Middle frontal gyrus (tissue), 1 donor: ENCODE measurements at regions not wholly inside any gene's neighbourhood (a gene's known extent, or its start where the extent isn't known, plus 50 kb on each side); places are given as distances from the start of the nearest gene placed in this dataset.
"Not testable (repeated sequence)": the region's sequence is repeated elsewhere in the genome, so short reads cannot be mapped to it uniquely, and the experiment has no call there.

Source experiments
- DNase-seq: peaks from one replicate; pipeline ENCODE4 v3.0.0-alpha.2; 2015; ENCODE audit warnings: low spot score; ENCODE audit errors: extremely low spot score

DNA sequence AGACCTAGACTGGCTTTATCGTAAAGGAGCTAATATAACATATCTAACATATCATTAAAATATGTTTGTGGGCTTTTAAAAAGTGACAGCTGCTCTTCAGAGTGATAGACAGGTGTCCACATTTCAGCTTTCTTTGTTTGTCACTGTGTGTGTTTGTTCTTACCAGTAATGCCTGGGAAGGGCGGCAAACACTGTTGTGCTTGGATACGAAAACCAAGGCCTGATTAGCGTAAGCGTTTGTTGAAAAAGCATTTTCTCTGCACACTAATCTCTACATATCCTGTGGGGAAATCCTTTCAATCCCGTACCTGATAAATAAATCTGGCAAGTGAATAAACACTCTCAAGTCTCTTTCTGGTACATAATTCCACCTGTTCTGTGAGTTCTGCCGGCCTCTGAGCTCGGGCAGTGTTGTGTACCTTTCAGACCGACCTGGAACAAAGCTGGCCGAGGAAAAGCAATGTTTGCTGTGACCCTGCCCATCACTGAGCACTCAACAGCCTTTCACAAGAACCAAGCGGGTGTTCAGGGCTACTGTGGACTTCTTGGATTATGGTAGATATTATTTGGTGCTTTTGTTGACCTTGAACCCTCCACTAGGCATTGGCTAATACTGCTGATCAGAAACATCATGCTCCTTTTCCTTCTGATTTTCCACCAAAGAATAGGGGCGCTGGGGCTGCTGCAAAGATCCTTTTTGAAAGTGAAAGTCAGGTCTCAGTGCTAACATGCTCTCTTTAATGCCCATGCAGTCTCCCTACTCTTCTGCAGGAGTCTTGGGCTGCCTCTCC lies 100.4 kb downstream of the CD83 start:
- no peak for DNase-seq

DNA sequence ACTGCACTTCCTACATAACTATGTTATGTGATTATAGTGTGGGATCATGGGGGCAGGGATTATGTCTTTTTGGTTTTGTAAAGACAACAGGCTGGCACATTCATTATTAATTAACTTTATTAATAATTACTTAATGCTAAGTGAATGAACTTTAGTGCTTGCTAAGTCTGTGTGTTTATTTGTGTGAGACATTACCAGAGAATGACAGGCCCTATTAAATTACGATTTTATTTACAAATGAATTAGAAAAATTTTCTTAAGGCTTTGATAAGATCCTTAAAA lies 100.9 kb downstream of the CD83 start:
- no peak for DNase-seq

DNA sequence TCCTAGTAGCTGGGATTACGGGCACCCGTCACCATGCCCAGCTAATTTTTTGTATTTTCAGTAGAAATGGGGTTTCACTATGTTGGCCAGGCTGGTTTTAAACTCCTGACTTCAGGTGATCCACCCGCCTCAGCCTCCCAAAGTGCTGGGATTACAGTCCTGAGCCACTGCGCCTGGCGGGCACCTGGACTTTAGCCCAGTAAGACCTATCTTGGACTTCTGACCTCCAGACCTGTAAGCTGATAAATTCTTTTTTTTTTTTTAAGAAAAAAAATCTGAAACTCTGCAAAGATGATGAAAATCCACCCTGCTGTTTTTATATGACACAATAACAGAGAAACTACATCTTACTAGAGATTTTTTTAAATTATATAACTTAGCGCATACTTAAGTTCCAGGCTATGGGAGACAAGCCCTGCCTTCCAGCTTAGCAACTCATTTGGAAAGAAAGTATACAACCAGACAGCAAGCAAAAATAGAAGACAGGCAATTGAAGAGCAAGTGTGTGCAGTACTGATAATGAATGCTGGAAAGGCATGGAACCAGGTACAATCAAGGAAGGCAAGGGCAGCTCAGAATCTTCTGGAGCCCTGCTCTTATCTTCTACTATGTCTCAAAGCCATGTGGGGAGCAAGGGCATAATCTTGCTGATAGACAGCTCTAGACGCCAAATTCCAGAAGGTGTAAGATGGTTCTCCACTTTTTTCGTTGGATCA lies 104.2 kb downstream of the CD83 start:
- no peak for DNase-seq

DNA sequence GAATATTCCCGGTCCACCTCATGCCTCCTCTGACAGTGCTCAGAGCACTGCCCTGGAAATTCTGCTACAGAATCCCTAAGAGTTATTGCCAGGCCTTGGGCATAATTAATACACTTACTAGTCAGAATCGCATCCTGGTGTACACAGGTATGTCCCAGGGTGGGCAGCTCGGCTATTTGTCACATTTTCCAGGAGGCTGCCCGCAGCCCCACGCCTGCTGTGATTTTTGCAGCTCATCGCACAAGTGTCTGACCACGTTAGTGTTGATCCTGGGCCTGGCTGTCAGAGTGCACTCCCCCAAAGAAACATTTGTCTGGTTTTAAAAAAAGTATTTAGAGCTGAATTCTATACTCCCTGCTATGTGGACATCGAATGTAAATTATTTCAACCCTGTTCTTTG lies 105.4 kb downstream of the CD83 start:
- no peak for DNase-seq

DNA sequence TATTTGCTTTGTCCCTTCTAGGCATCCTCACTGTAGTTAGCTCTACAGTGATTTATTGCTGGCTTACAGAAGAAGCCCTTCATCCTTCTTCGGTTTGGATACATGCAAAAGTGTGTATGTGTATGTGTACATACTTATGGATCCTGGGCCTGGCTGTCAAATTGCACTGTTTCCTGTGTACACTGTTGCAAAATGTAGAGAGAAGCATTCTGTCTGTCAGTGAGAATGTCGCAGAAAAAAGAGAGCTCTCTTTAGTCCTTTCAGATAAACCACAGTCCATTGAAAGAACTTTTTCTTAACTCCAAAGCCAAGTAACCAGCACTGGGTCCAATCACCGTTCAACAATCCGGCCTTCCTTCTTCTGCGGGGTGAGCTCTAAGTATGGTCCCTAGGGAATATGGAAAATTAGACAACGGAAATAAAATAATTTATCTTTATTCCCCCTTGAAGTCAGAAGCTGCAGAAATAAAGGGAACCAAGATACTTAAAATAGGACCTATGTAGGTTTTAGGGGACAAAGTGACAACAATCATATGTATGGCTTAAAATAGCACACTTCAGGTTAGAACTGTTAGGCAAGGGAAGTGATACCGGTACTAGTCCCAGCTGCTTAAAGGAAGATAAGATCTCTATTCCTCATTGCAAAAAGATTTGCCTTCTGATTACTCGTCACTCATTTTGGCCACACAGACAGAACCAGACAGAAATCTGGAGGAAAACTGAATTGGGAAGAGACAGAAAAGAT lies 107.0 kb downstream of the CD83 start:
- no peak for DNase-seq

DNA sequence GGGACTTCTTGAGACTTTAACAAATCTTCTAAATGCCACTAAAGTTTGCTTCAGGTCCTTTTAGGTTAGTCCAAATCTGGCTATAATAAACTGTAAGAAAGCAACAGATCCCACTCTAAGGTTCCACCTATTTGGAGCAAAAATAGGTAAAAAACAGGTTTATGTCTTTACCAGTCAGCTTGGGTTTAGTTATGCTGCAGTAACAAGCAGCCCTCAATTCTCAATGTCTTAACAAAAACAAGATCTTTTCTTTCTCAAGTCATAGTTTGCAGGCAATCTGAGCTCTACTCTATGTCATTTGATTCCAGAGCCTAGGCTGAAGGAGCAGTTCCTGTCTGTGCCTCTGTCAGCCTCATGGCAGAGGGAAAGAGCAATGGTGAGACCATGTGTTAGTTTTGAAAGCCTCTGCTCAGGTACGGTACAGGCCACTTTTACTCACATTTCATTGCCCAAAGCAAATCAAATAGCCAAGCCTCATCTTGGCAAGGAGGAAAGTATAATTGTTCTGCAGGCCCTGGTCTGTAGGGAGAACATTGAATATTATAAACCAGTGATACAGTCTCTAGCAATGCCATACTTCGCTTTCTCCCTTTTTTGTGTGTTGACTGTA lies 108.6 kb downstream of the CD83 start:
- no peak for DNase-seq

DNA sequence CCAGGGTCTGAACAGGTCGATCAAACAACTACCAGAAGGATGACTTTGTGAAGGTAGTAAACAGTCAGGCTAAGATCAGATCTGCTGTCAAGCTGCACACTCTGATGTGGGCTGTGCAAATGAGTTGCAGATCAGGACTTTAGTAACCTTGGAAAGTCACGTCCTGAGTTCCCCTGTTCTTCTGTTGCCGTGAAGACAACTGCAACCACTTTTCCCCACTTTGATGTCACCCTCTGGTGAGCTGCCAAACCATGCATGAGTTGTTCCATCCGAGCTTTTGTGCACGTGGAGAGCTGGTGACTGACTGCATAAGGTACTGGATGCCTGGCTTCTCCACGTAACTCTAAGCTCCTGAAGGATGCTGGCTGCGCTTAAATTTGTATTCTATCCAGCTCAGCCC lies 111.0 kb downstream of the CD83 start:
- DNase-seq, result no peak

DNA sequence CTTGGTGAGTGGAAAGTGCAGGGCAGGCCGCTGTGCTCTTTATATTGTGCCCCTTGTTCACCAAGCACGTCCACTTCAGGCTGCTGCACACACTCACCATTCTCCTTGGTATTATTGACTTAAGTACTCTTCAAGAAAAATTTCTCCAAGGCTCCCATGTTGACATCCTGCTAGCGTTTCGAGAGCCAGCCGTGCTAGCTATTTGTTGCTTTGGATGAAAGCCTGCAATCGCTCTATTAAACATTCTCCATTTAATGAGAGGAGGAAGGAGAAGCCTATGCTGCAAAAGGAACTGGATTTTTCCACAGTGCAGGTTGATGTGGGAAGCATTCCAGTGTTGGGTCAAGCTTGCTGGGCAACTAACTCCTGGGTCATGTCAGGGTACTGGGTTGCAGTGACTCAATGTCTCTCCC lies 113.5 kb downstream of the CD83 start:
- DNase-seq, result no peak

DNA sequence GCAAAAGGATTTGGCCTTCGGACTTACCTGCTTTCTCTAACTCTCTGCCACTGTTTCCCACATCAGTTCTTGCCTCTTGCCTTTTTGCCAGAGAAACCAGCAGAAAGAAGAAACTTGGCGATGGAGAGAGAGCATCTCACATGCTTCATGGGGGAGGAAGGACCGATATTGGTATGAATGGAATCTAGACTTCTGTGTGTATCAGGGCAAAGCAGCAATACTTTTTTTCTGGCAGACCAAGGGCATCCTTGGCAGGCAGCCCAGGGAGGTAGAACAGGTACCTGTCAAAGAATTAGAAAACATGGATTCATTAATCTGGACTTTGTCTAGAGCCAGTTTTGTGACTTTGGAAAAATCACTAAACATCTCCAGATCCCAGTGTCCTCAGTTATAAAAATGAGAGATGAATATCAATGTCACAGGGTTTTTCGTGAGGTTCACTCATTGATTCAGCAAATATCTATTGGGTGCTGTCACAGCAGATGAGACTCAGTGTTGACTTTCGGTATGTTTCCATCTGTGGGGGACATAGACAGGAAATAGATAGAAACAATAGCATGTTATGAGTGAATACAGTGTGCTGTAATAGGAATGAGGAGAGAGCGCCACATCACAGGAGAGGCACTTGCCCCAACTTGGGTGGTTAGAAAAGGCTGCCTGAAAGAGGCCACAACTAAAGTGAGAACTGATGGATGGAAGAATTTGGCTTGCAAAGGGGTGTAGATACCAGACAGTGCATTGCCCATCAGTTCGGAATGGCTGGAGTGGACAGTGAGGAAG lies 114.1 kb downstream of the CD83 start:
- DNase-seq, result no peak

DNA sequence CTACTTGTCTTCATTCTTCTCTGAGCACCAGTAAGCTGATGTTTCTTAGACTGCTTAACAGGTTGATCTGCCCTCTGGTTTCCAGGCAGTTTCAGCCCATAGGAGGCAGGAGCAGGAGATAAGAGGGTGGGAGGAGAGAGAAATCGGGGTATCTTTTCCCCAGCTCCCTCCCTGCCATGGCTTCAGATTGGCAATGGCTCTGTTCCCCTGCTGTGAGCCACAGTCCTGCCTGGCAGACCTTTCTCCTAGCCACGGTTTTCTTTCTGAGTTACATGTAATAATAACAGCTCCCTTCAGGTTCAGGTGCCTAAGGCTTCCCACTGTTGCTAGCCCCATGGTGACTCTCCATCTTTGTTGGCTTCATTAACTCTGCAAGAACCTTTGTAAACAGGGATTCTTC lies 115.3 kb downstream of the CD83 start:
- no peak for DNase-seq

DNA sequence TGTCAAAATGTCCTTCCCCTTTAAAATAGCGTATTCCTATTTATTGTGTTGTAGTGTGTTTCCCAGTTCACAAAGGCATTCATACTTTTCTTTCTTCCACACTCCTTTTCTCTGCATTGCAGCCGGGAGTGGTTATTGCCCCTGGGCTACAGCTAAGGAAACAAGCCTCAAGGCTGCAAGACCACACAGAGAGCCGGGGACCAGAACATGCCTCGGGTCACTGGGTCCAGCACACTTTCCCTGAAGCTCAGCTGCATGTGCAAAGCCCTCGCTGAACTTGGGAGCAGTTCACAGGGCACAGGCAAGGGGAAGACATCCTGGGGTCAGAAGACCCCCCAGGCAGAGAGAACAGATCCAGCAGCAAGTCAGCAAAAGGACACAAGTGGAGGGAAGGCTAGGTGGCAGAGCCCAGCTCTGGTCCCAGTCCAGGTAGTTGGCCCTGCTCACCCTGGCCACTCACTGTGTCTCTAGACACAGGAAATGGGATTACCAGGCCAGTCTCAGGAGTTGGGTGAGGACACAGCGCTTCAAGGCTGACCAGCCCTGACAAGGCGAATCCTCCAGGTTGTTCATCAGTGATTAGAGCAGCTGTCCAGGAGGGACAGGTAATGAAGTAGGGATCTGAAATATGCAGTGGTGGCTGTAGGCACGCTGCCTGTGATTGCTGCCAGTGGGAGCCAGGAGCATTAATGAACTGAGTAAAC lies 118.2 kb downstream of the CD83 start:
- no peak for DNase-seq

DNA sequence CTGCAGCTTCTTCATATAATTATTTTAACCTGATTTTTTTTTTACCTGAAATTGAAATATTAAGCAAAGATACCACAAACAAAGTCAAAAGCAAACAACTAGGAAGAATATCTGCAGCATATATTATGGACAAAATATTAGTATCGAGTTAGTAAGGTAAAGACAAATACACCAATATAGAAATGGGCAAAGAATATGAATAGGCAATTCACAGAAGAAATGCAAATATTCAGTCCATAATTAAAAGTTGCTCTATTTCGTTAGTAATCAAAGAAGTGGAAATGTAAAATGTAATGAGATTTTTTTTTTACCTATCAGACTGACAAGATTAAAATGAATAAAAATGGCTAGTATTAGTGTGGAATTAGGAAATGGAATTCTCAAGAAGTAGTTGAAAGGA lies 121.5 kb downstream of the CD83 start:
- DNase-seq, result no peak

DNA sequence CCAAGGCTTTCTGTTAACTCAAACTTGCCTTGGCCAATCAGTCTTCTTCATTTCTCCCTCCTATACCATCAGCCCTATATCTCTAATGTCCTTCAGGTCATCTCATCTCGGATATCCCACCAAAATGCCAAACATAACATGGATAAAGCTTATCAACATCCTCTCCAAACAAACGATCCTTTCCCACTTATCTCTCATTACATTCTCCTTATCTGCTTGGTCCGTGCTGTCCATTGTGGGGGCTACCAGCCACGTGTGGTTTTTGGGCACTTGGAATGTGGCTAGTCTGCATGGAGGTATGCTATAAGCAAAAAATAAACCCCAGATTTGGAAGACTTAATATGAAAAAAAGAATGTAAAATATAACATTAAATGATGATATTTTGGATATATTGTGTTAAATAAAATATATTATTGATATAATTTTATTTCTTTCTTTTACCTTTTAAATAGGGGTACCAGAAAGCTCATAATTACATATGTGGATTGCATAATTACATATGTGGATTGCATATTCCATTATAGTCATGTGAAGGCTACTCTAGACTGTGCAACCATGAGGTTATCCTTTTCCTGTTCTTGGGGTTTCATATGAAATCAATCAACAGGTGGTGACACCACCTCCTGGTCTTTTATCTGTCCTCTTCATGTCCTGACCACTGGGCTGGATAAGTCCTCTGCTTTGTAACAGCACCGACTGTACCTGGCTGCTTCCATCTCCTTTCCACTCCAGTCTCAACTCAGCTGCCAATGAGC lies 123.0 kb downstream of the CD83 start:
- no peak for DNase-seq

DNA sequence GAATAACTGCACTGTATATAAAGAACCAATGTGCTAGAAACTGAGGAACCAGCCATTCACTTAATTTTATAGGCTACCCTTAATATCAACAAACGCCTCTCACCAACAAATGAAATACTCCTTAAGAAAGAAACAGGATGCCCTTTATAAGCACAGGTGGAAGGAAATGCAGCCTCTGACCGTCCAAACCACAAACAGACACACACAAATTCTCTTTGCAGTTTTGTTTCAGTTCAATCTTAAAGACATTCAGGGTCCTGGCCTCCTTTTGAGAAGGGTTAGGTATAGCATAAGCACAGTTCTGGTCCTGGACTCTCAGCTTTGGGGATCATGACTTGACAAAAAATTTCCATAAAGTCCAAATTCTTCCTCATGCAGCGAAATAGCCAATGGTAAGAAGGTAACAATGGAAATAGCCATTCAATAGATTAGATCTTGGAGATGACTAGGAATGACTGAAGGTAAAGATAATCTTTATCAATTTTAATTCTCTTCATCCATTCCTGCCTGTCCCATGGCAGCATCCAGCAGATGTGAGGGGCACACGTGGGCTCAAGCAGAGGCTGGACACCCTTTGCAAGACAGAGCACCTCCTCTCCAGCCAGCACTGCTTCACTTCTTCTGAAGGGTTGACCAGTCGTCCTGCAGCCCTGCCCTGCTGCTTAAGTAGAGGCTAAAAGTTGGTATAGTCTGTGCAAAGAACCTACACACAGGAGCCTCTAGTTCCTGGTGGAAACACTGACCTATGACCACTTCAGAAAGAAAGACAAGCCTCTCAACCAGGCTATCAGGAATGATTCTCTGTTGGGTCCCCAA lies 123.9 kb downstream of the CD83 start:
- no peak for DNase-seq

DNA sequence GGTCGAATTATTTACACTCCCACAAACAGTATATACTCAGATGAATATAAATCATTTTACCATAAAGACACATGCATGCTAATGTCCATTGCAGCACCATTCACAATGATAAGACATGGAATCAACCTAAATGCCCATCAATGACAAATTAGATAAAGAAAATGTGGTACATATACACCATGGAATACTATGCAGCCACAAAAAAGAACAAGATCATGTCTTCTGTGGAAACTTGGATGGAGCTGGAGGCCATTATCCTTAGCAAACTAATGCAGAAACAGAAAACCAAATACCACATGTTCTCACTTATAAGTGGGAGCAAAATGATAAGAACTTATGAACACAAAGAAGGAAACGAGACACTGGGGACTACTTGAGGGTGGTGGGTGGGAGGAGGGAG lies 125.3 kb downstream of the CD83 start:
- DNase-seq, result not testable (repeated sequence)

DNA sequence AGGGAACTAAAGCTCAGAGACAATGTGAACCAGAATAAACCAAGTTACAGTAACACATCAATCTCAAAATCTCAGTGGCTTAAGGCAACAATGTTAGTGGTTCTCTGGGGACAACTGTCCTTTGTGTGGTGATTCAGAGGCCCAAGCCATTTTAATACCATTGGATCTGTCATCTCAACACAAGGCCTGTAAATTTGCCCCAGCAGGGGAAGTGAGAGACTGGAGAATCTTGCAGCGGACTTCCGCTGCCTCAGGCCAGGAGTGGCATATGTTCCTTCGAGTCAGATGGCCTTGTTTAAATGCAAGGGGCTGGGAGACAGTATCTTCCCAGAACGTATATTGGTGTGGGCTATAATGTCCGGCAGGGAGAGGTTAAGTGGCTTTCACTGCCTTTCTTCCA lies 126.0 kb downstream of the CD83 start:
- DNase-seq, result no peak

DNA sequence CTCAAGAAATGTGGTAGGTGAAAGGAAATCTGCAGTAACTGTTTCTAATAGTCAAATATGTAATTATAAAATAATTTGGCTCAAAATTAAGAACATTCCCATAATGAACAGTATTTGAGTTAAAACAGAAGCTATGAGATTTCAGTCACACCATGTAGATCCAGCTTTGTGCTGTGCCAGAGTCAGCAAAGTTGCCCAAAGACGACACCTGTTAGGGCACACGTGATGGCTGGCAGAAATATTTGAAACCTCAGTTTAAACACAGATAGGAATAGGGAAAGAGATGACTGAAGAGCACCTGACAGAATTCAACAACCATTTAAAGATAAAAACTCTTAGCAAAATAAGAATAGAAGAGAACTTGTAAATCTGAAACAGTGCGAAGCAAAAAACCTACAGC lies 129.3 kb downstream of the CD83 start:
- no peak for DNase-seq

DNA sequence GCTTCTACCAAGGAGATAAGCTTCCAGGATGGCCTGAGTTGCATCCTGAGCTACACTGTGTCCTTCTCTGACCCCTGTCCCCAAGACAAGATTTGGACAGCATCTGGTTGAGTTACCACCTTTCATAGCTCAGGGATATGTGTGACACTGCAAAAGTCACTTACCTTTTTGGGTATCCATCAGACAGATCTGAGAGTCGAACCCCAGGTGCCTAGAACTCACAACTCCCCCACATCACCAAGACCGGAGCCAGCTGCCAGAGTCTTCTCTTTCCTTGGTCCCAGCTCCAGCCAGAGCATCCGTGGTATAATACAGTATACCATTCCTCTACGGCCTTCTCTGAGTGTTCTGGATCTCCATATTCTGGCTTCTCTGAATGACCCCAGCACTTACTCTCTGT lies 133.0 kb downstream of the CD83 start:
- no peak for DNase-seq

DNA sequence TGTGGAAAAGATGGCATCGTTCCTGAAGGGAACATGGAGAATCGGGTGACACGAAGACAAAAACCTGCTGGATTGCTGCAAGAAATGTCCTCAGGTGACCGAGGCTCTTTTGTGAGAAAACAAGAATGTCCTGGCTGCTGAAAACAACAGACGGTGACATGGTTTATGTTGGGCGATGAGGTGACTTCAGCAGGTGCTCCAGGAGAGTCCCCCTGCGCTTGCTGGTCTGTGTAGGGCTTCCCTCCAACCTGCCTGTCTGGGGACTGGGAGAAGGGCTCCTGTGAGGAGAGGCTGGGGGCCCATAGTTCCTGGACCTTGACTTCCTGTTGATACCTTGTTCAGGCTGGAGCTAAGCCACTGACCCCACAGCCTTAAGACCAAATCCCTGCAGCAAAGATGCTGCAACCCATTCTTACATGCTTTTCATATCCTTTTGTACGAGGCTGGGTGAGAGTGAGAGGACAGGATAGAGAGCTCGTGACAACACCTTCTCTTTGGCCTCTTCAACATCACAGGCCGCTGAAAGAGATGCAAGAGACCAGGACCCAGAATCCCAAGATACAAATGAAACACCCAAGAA lies 134.8 kb downstream of the CD83 start:
- no peak for DNase-seq
